ENCODE measurements at regions not wholly inside any gene's neighbourhood (a gene's known extent, or its start where the extent isn't known, plus 50 kb on each side); places are given as distances from the start of the nearest gene placed in this dataset.

GRCh38 chr9:32701321-32702022 is 66.0 kb upstream of the TAF1L start:
- TF ChIP-seq CTCF (IDR thresholded peaks at IDR 0.05; ENCODE audit: insufficient read depth, low read length) (no peak), POLR2AphosphoS5 (IDR thresholded peaks at IDR 0.05; ENCODE audit: low read depth) (no peak), SPI1 (IDR thresholded peaks at IDR 0.05; ENCODE audit: borderline replicate concordance, low read depth) (no peak)
- TF ChIP-seq, protein P1, sequence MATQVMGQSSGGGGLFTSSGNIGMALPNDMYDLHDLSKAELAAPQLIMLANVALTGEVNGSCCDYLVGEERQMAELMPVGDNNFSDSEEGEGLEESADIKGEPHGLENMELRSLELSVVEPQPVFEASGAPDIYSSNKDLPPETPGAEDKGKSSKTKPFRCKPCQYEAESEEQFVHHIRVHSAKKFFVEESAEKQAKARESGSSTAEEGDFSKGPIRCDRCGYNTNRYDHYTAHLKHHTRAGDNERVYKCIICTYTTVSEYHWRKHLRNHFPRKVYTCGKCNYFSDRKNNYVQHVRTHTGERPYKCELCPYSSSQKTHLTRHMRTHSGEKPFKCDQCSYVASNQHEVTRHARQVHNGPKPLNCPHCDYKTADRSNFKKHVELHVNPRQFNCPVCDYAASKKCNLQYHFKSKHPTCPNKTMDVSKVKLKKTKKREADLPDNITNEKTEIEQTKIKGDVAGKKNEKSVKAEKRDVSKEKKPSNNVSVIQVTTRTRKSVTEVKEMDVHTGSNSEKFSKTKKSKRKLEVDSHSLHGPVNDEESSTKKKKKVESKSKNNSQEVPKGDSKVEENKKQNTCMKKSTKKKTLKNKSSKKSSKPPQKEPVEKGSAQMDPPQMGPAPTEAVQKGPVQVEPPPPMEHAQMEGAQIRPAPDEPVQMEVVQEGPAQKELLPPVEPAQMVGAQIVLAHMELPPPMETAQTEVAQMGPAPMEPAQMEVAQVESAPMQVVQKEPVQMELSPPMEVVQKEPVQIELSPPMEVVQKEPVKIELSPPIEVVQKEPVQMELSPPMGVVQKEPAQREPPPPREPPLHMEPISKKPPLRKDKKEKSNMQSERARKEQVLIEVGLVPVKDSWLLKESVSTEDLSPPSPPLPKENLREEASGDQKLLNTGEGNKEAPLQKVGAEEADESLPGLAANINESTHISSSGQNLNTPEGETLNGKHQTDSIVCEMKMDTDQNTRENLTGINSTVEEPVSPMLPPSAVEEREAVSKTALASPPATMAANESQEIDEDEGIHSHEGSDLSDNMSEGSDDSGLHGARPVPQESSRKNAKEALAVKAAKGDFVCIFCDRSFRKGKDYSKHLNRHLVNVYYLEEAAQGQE (IDR thresholded peaks at IDR 0.05; ENCODE audit: insufficient replicate concordance, low read depth) = no peak

Data from HL-60 (cell line).